ENCODE measurements at regions not wholly inside any gene's neighbourhood (a gene's known extent, or its start where the extent isn't known, plus 50 kb on each side); places are given as distances from the start of the nearest gene placed in this dataset.
"Not testable (repeated sequence)": the region's sequence is repeated elsewhere in the genome, so short reads cannot be mapped to it uniquely, and the experiment has no call there.

- Mint-ChIP-seq H3K4me3 (no peak overlapping the region), H3K9me3 (peaks cover 3% of the 10 kb centered on the region), H3K36me3 (ENCODE audit: low read depth) (peaks cover 8% of the 10 kb centered on the region), H3K27me3 (ENCODE audit: low read depth) (no peaks in the 10 kb centered on the region), H3K27ac (ENCODE audit: unreplicated experiment) (no peak overlapping the region), H3K4me1 (no peaks in the 10 kb centered on the region)
- TF ChIP-seq CTCF (conservative IDR thresholded peaks at IDR 0.05) = no peak
- no peak for DNase-seq (ENCODE audit: low read depth, low spot score)
These were observed 729.5 kb upstream of the LRRTM4 start for GRCh38 chr2:78251708-78252107.

GRCh38 chr2:78260861-78261260 is 738.7 kb upstream of the LRRTM4 start:
- H3K36me3 Mint-ChIP-seq (ENCODE audit: low read depth) = no peaks in the 10 kb centered on the region
- no peak for TF ChIP-seq CTCF (conservative IDR thresholded peaks at IDR 0.05)
- H3K4me1 Mint-ChIP-seq = peaks cover 30% of the 10 kb centered on the region
- no peak overlapping the region for H3K27ac Mint-ChIP-seq (ENCODE audit: unreplicated experiment)
- H3K4me3 Mint-ChIP-seq = no peak overlapping the region
- no peaks in the 10 kb centered on the region for H3K27me3 Mint-ChIP-seq (ENCODE audit: low read depth)
- H3K9me3 Mint-ChIP-seq = peaks cover 2% of the 10 kb centered on the region
- DNase-seq (ENCODE audit: low read depth, low spot score) = no peak

GRCh38 chr2:78261454-78261853 is 739.3 kb upstream of the LRRTM4 start:
- H3K36me3 Mint-ChIP-seq (ENCODE audit: low read depth) = no peaks in the 10 kb centered on the region
- H3K4me3 Mint-ChIP-seq = no peak overlapping the region
- no peaks in the 10 kb centered on the region for H3K27me3 Mint-ChIP-seq (ENCODE audit: low read depth)
- no peak for TF ChIP-seq CTCF (conservative IDR thresholded peaks at IDR 0.05)
- H3K4me1 Mint-ChIP-seq = peaks cover 30% of the 10 kb centered on the region
- no peak overlapping the region for H3K27ac Mint-ChIP-seq (ENCODE audit: unreplicated experiment)
- H3K9me3 Mint-ChIP-seq = peaks cover 2% of the 10 kb centered on the region
- no peak for DNase-seq (ENCODE audit: low read depth, low spot score)

GRCh38 chr2:78262089-78262488 is 739.9 kb upstream of the LRRTM4 start:
- not testable (repeated sequence) for H3K27me3 Mint-ChIP-seq (ENCODE audit: low read depth); H3K36me3 Mint-ChIP-seq (ENCODE audit: low read depth); H3K9me3 Mint-ChIP-seq; H3K4me3 Mint-ChIP-seq; DNase-seq (ENCODE audit: low read depth, low spot score); H3K27ac Mint-ChIP-seq (ENCODE audit: unreplicated experiment)
- peaks cover 30% of the 10 kb centered on the region for H3K4me1 Mint-ChIP-seq

- DNase-seq (ENCODE audit: low read depth, low spot score) = no peak
- Mint-ChIP-seq H3K9me3 (peaks cover 2% of the 10 kb centered on the region), H3K4me1 (peaks cover 30% of the 10 kb centered on the region), H3K27ac (ENCODE audit: unreplicated experiment) (no peak overlapping the region), H3K27me3 (ENCODE audit: low read depth) (no peaks in the 10 kb centered on the region), H3K36me3 (ENCODE audit: low read depth) (no peaks in the 10 kb centered on the region), H3K4me3 (no peak overlapping the region)
- TF ChIP-seq CTCF (conservative IDR thresholded peaks at IDR 0.05) = no peak
These were observed 740.7 kb upstream of the LRRTM4 start for GRCh38 chr2:78262713-78263375.

GRCh38 chr2:78263571-78263970 is 741.4 kb upstream of the LRRTM4 start:
- H3K27ac Mint-ChIP-seq (ENCODE audit: unreplicated experiment) = no peak overlapping the region
- peaks cover 30% of the 10 kb centered on the region for H3K4me1 Mint-ChIP-seq
- H3K36me3 Mint-ChIP-seq (ENCODE audit: low read depth) = no peaks in the 10 kb centered on the region
- H3K9me3 Mint-ChIP-seq = peaks cover 2% of the 10 kb centered on the region
- H3K27me3 Mint-ChIP-seq (ENCODE audit: low read depth) = no peaks in the 10 kb centered on the region
- TF ChIP-seq CTCF (conservative IDR thresholded peaks at IDR 0.05) = no peak
- no peak for DNase-seq (ENCODE audit: low read depth, low spot score)
- H3K4me3 Mint-ChIP-seq = no peak overlapping the region

Data from neural crest cell (in vitro differentiated cells).